Breast epithelium (tissue), 3 donors: ENCODE measurements at regions not wholly inside any gene's neighbourhood (a gene's known extent, or its start where the extent isn't known, plus 50 kb on each side); places are given as distances from the start of the nearest gene placed in this dataset.

Experiments
- POLR2A ChIP-seq: fragments of 450-650 bp; IDR thresholded peaks from one replicate; pipeline ENCODE4 v1.6.1; 2016; ENCODE audit warnings: antibody characterized with exemption, mild to moderate bottlenecking, moderate library complexity
- POLR2AphosphoS5 ChIP-seq, 3 donors: sonication (generic); formaldehyde crosslinking; IDR thresholded peaks; one replicate each; pipeline ENCODE4 v1.6.1; 2017; ENCODE audit warnings: antibody characterized with exemption in 3 of 3
- TF ChIP-seq, protein P1 (sequence below), 3 donors: fragments of 450-650 bp; IDR thresholded peaks; one replicate each; pipeline ENCODE4 v1.5.1; 2016 to 2017; ENCODE audit warnings: antibody characterized with exemption in 3 of 3, mild to moderate bottlenecking in 3 of 3, moderate library complexity in 3 of 3

- TF ChIP-seq, protein P1, sequence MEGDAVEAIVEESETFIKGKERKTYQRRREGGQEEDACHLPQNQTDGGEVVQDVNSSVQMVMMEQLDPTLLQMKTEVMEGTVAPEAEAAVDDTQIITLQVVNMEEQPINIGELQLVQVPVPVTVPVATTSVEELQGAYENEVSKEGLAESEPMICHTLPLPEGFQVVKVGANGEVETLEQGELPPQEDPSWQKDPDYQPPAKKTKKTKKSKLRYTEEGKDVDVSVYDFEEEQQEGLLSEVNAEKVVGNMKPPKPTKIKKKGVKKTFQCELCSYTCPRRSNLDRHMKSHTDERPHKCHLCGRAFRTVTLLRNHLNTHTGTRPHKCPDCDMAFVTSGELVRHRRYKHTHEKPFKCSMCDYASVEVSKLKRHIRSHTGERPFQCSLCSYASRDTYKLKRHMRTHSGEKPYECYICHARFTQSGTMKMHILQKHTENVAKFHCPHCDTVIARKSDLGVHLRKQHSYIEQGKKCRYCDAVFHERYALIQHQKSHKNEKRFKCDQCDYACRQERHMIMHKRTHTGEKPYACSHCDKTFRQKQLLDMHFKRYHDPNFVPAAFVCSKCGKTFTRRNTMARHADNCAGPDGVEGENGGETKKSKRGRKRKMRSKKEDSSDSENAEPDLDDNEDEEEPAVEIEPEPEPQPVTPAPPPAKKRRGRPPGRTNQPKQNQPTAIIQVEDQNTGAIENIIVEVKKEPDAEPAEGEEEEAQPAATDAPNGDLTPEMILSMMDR (IDR thresholded peaks at IDR 0.05), result no peak
- TF ChIP-seq POLR2A, result no peak
- no peak for TF ChIP-seq POLR2AphosphoS5 (IDR thresholded peaks at IDR 0.05)
These were observed 590.5 kb upstream of the LRFN5 start for GRCh38 chr14:41016213-41016612.
